HepG2 (cell line): ENCODE measurements at regions not wholly inside any gene's neighbourhood (a gene's known extent, or its start where the extent isn't known, plus 50 kb on each side); places are given as distances from the start of the nearest gene placed in this dataset.

Experiments used
- ATAC-seq: fragments of 200-7000 bp; cut with Tn5 transposase; 3 replicates; pipeline ENCODE4 v1.9.1; 2020; ENCODE audit warnings: mild to moderate bottlenecking, moderate library complexity
- BruUV-seq: library from RNA; stranded (reverse); fragments of 400-500 nt; replicated peaks from 2 replicates; lab custom pipeline; 2021; lab: Mats Ljungman, UMichigan
- CTCF ChIA-PET: fragments of 300-600 bp; formaldehyde crosslinking; extraction: SDS; loops from one replicate; lab custom pipeline; 2021; ENCODE audit warnings: low total read pairs, inconsistent platforms, low intra/inter-chr PET ratio; lab: Yijun Ruan, JAX
- POLR2A ChIA-PET: fragments of 350-600 bp; sonication (Branson Sonifier 250); formaldehyde crosslinking; loops from one replicate; lab custom pipeline; 2020; ENCODE audit warnings: antibody characterized with exemption, inconsistent platforms; lab: Yijun Ruan, JAX
- DNase-seq: peaks from one replicate; pipeline ENCODE4 v3.0.0-alpha.2; 2015; ENCODE audit warnings: low spot score
- FAIRE-seq: peaks from 3 replicates; lab custom pipeline; 2011; peaks lifted over from hg19 to GRCh38; lab: Jason Lieb, UNC
- H2AFZ ChIP-seq: one replicate; pipeline ENCODE4 v1.6.1; 2011; ENCODE audit warnings: low read length, inconsistent platforms
- H3K27ac ChIP-seq: fragments of 300-600 bp; 3 replicates; pipeline ENCODE4 v1.8.0; 2011; ENCODE audit warnings: mixed run types, mild to moderate bottlenecking, mixed read lengths, low read length, inconsistent platforms; ENCODE audit not compliant: insufficient read depth; ENCODE audit errors: extremely low read length
- H3K27me3 ChIP-seq, 2 experiments: fragments of 200-600 bp in 1 of 2; 2 replicates in 1 of 2; 3 replicates in 1 of 2; pipeline versions ENCODE4 v1.6.0 to v1.8.0; 2011; ENCODE audit warnings: low read length in 2 of 2, mild to moderate bottlenecking in 2 of 2, moderate library complexity in 2 of 2, inconsistent platforms in 1 of 2; ENCODE audit not compliant: insufficient read depth in 2 of 2, control insufficient read depth in 1 of 2
- H3K36me3 ChIP-seq, 2 experiments: fragments of 200-600 bp in 1 of 2; replicated peaks in 1 of 2; 2 replicates in 1 of 2; 3 replicates in 1 of 2; pipeline versions ENCODE4 v1.5.1 to v1.8.0; 2011; ENCODE audit warnings: low read length in 2 of 2, inconsistent platforms in 1 of 2; ENCODE audit not compliant: insufficient read depth in 2 of 2, control insufficient read depth in 1 of 2
- H3K4me1 ChIP-seq: 2 replicates; pipeline ENCODE4 v1.5.1; 2012; ENCODE audit warnings: low read length, inconsistent platforms; ENCODE audit not compliant: insufficient read depth
- H3K4me2 ChIP-seq: 2 replicates; pipeline ENCODE4 v1.6.0; 2011; ENCODE audit warnings: low read depth, low read length, inconsistent platforms
- H3K4me3 ChIP-seq, 3 experiments: fragments of 200-600 bp in 1 of 3; sonication (generic), shearing (Covaris generic) in 1 of 3; replicated peaks in 1 of 3; 2 replicates each; pipeline ENCODE4 v1.5.1; 2011 to 2016; ENCODE audit warnings: low read length in 3 of 3, inconsistent platforms in 2 of 3, low read depth in 2 of 3, mild to moderate bottlenecking in 2 of 3, control low read depth in 1 of 3, mixed read lengths in 1 of 3; ENCODE audit not compliant: insufficient read depth in 1 of 3
- H3K79me2 ChIP-seq: one replicate; pipeline ENCODE4 v1.6.1; 2011; ENCODE audit warnings: low read length, inconsistent platforms; ENCODE audit not compliant: insufficient read depth
- H3K9ac ChIP-seq: 2 replicates; pipeline ENCODE4 v1.6.0; 2011; ENCODE audit warnings: mild to moderate bottlenecking, low read depth, low read length, inconsistent platforms; ENCODE audit not compliant: insufficient read depth
- H3K9me3 ChIP-seq: 2 replicates; pipeline ENCODE4 v1.5.1; 2012; ENCODE audit warnings: mild to moderate bottlenecking, low read length
- H4K20me1 ChIP-seq: 2 replicates; pipeline ENCODE4 v1.6.0; 2011; ENCODE audit warnings: inconsistent platforms, mild to moderate bottlenecking, low read length, moderate library complexity; ENCODE audit not compliant: insufficient read depth
- EEA1 ChIP-seq: sonication (generic); formaldehyde crosslinking; IDR thresholded peaks from 2 replicates; pipeline ENCODE4 v1.5.1; 2020; ENCODE audit warnings: mild to moderate bottlenecking, missing genetic modification reagents, borderline replicate concordance
- HNRNPLL ChIP-seq: fragments of 200-400 bp; formaldehyde crosslinking; IDR thresholded peaks from 2 replicates; pipeline ENCODE4 v1.6.1; 2017; ENCODE audit warnings: mild to moderate bottlenecking, low read depth, low read length; ENCODE audit not compliant: poor library complexity, severe bottlenecking
- JUN ChIP-seq: sonication (generic); formaldehyde crosslinking; IDR thresholded peaks from 2 replicates; pipeline ENCODE4 v1.4.0; 2020; ENCODE audit warnings: mild to moderate bottlenecking, missing genetic modification reagents
- MEF2D ChIP-seq: sonication (generic); formaldehyde crosslinking; IDR thresholded peaks from 2 replicates; pipeline ENCODE4 v1.5.1; 2020; ENCODE audit warnings: mild to moderate bottlenecking, missing genetic modification reagents
- SP4 ChIP-seq: sonication (generic); formaldehyde crosslinking; IDR thresholded peaks from 2 replicates; pipeline ENCODE4 v1.8.1; 2023; ENCODE audit warnings: mild to moderate bottlenecking, missing genetic modification reagents
- TCF7L2 ChIP-seq: IDR thresholded peaks from 2 replicates; pipeline ENCODE4 v1.6.1; 2011; ENCODE audit warnings: mild to moderate bottlenecking, low read depth, low read length, moderate library complexity
- TGIF2 ChIP-seq: IDR thresholded peaks from 2 replicates; pipeline ENCODE4 v1.6.1; 2016; ENCODE audit warnings: control low read depth, missing compliant biosample characterization
- ZFP41 ChIP-seq: sonication (generic); formaldehyde crosslinking; IDR thresholded peaks from 2 replicates; pipeline ENCODE4 v1.4.0; 2020; ENCODE audit warnings: mild to moderate bottlenecking, missing genetic modification reagents, borderline replicate concordance
- ZNF589 ChIP-seq: sonication (generic); formaldehyde crosslinking; conservative IDR thresholded peaks from 2 replicates; pipeline ENCODE4 v1.8.0; 2022; ENCODE audit warnings: mild to moderate bottlenecking, moderate library complexity, missing genetic modification reagents
- ZNF777 ChIP-seq: sonication (generic); formaldehyde crosslinking; IDR thresholded peaks from 2 replicates; pipeline ENCODE4 v1.4.0; 2020; ENCODE audit warnings: missing genetic modification reagents
- WGBS: methylation state at CpG from one replicate; pipeline ENCODE4 v1.1.6; 2017; ENCODE audit warnings: low lambda C conversion rate; 5-methylcytosine and 5-hydroxymethylcytosine counted together
- in situ Hi-C: cut with HindIII; loops from 2 replicates; pipeline ENCODE4 v1.10.0; 2017; ENCODE audit warnings: low pct_unique_long_range_greater_than_20kb; ENCODE audit not compliant: extremely low pct_ligation_motif_present
- intact Hi-C: fragments of 100-400 bp; cut with micrococcal nuclease; formaldehyde crosslinking; loops from one replicate; pipeline ENCODE4 v1.10.0; 2022; ENCODE audit not compliant: unreplicated experiment
- TF ChIP-seq, protein P1 (sequence below): sonication (generic); formaldehyde crosslinking; IDR thresholded peaks from 2 replicates; pipeline ENCODE4 v1.5.0; 2020; ENCODE audit warnings: mild to moderate bottlenecking, missing genetic modification reagents
- TF ChIP-seq, protein P2 (sequence below): sonication (generic); formaldehyde crosslinking; IDR thresholded peaks from 2 replicates; pipeline ENCODE4 v1.8.0; 2022; ENCODE audit warnings: missing genetic modification reagents, mild to moderate bottlenecking, moderate library complexity, borderline replicate concordance
- TF ChIP-seq, protein P3 (sequence below): sonication (generic); formaldehyde crosslinking; conservative IDR thresholded peaks from 2 replicates; pipeline ENCODE4 v1.4.0; 2020; ENCODE audit warnings: mild to moderate bottlenecking, missing genetic modification reagents, moderate library complexity
- TF ChIP-seq, protein P4 (sequence below): sonication (generic); formaldehyde crosslinking; IDR thresholded peaks from 2 replicates; pipeline ENCODE4 v1.4.0; 2020; ENCODE audit warnings: missing genetic modification reagents

DNA sequence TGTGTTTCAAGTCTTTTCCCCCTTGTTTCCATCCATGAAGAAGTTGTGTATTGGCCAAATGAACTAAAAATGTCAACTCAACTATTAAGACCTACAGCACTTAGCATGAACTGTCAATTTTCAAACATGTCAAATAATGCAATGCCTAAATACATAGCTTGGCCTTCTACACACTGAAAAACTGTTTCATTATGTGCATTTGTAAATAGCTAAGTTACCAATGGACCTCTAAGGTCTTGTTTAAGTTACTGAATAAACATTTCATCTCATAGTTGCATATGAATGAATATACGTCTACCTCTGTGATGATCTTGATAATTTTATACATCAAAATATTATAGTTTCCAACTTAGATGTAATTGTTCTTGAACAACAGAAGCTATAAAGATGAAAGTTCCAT lies 744.5 kb downstream of the EFNB2 start:
- CTCF ChIA-PET = no interaction called here
- Histone ChIP-seq H3K27ac (no peak overlapping the region), H3K4me1 (no peaks in the 10 kb centered on the region), H3K79me2 (no peaks in the 10 kb centered on the region), H3K27me3 (no peaks in the 10 kb centered on the region), H3K9ac (no peak overlapping the region), H3K36me3 (no peaks in the 10 kb centered on the region), H4K20me1 (no peaks in the 10 kb centered on the region), H3K9me3 (peaks cover 55% of the 10 kb centered on the region), H3K4me3 (no peak overlapping the region), H2AFZ (no peak overlapping the region), H3K4me2 (no peak overlapping the region)
- TF ChIP-seq ZNF777 (no peak), TGIF2 (CRISPR knock-in tag) (no peak), EEA1 (CRISPR knock-in tag) (no peak), JUN (no peak), HNRNPLL (no peak), ZFP41 (no peak), MEF2D (CRISPR knock-in tag) (no peak), SP4 (CRISPR knock-in tag) (no peak), TCF7L2 (no peak), ZNF589 (no peak)
- TF ChIP-seq, protein P1, sequence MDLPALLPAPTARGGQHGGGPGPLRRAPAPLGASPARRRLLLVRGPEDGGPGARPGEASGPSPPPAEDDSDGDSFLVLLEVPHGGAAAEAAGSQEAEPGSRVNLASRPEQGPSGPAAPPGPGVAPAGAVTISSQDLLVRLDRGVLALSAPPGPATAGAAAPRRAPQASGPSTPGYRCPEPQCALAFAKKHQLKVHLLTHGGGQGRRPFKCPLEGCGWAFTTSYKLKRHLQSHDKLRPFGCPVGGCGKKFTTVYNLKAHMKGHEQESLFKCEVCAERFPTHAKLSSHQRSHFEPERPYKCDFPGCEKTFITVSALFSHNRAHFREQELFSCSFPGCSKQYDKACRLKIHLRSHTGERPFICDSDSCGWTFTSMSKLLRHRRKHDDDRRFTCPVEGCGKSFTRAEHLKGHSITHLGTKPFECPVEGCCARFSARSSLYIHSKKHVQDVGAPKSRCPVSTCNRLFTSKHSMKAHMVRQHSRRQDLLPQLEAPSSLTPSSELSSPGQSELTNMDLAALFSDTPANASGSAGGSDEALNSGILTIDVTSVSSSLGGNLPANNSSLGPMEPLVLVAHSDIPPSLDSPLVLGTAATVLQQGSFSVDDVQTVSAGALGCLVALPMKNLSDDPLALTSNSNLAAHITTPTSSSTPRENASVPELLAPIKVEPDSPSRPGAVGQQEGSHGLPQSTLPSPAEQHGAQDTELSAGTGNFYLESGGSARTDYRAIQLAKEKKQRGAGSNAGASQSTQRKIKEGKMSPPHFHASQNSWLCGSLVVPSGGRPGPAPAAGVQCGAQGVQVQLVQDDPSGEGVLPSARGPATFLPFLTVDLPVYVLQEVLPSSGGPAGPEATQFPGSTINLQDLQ (CRISPR knock-in tag) = no peak
- TF ChIP-seq, protein P2, sequence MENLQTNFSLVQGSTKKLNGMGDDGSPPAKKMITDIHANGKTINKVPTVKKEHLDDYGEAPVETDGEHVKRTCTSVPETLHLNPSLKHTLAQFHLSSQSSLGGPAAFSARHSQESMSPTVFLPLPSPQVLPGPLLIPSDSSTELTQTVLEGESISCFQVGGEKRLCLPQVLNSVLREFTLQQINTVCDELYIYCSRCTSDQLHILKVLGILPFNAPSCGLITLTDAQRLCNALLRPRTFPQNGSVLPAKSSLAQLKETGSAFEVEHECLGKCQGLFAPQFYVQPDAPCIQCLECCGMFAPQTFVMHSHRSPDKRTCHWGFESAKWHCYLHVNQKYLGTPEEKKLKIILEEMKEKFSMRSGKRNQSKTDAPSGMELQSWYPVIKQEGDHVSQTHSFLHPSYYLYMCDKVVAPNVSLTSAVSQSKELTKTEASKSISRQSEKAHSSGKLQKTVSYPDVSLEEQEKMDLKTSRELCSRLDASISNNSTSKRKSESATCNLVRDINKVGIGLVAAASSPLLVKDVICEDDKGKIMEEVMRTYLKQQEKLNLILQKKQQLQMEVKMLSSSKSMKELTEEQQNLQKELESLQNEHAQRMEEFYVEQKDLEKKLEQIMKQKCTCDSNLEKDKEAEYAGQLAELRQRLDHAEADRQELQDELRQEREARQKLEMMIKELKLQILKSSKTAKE (CRISPR knock-in tag) = no peak
- TF ChIP-seq, protein P3, sequence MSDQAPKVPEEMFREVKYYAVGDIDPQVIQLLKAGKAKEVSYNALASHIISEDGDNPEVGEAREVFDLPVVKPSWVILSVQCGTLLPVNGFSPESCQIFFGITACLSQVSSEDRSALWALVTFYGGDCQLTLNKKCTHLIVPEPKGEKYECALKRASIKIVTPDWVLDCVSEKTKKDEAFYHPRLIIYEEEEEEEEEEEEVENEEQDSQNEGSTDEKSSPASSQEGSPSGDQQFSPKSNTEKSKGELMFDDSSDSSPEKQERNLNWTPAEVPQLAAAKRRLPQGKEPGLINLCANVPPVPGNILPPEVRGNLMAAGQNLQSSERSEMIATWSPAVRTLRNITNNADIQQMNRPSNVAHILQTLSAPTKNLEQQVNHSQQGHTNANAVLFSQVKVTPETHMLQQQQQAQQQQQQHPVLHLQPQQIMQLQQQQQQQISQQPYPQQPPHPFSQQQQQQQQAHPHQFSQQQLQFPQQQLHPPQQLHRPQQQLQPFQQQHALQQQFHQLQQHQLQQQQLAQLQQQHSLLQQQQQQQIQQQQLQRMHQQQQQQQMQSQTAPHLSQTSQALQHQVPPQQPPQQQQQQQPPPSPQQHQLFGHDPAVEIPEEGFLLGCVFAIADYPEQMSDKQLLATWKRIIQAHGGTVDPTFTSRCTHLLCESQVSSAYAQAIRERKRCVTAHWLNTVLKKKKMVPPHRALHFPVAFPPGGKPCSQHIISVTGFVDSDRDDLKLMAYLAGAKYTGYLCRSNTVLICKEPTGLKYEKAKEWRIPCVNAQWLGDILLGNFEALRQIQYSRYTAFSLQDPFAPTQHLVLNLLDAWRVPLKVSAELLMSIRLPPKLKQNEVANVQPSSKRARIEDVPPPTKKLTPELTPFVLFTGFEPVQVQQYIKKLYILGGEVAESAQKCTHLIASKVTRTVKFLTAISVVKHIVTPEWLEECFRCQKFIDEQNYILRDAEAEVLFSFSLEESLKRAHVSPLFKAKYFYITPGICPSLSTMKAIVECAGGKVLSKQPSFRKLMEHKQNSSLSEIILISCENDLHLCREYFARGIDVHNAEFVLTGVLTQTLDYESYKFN = no peak
- TF ChIP-seq, protein P4, sequence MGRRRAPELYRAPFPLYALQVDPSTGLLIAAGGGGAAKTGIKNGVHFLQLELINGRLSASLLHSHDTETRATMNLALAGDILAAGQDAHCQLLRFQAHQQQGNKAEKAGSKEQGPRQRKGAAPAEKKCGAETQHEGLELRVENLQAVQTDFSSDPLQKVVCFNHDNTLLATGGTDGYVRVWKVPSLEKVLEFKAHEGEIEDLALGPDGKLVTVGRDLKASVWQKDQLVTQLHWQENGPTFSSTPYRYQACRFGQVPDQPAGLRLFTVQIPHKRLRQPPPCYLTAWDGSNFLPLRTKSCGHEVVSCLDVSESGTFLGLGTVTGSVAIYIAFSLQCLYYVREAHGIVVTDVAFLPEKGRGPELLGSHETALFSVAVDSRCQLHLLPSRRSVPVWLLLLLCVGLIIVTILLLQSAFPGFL (CRISPR knock-in tag) = no peak
- ATAC-seq (no peak), FAIRE-seq (no peak), DNase-seq (no peak)
- in situ Hi-C loops (no loop called here), intact Hi-C loops (no loop called here)
- no TSS peak for BruUV-seq
- POLR2A ChIA-PET = no interaction called here
- 43% methylated on average over 1 of the region's 1 CpG for whole genome bisulfite sequencing
